HG02981 (cell line): ENCODE measurements at regions not wholly inside any gene's neighbourhood (a gene's known extent, or its start where the extent isn't known, plus 50 kb on each side); places are given as distances from the start of the nearest gene placed in this dataset.

Experiments
- ATAC-seq: cut with Tn5 transposase; IDR thresholded peaks from one replicate; pipeline ENCODE4 v1.9.1; 2021; ENCODE audit warnings: mild to moderate bottlenecking, moderate library complexity; ENCODE audit not compliant: unreplicated experiment

DNA sequence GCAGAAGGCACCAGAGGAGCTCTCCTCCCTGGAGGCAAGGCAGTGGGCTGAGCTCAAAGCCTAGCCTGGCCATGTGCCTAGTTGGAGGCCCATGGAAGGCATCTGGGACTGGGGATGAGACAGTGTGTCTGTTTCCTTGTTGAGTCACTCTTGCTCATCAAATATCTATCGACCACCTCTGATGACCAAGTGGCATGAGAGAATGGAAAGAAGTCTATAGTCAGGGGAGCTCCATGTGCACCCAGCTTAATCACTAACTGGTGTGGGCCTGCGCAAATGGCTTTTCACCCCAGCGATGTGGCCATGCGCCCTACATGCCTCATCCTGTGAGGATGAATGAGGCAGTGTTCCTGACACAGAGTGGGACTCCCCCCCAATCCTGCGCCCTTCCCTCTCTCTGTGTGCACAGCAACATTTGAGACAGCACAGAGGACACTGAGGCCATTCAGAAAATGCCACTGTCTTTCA lies 229.9 kb downstream of the RPS24 start:
- no peak for ATAC-seq

DNA sequence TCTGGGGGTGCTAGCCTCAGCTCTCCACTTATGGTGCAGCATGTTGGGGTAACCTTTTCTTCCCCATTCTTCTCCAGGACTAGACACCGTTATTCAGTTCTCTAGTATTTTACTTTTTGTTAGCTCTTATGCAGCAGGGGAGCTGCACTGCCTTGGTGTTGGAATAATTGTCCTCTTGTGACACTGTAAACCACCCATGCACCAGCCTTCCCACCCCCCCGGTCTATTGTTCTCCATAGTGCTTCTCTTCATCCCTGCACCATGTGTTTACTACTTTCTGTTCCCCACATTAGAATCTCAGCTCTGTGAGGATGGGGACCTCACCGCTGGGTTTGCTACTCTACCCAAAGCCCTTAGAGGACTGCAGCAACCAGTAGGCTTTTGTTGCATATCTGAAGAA lies 230.7 kb downstream of the RPS24 start:
- ATAC-seq, result no peak

DNA sequence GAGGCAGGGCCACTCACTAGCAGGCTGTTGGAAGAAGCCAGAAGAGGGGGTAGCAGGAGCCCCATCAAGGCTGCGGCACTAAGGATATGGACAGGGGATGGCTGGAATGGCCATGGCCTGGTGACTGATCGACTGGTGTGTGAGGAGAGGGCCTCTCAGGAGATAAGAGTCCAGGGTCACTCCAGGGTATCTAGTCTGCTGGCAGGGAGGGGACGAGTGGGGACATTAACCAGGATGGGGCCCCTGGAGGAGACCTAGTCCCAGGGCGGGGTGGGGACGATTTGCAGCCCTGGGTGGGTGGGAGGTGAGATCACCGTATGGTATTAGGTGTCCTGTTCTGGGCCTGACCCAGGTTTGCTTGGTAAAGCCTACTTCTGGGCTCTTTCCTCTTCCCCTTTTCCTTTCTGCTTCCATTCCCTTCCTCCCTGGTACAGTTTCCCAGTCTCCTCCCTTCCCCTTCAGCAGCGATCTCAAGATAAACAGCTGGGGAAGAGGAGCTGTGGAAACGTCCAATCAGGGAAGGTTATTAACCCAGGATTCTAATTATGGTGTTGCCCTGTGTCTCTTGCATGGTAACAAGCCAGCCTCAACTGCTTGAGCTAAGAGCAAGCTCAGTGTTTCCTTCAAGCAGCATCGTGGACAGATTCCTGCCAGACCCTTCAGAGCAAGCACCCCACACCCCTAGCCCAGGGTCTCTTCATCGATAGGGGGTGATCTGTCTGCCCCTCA lies 233.2 kb downstream of the RPS24 start:
- ATAC-seq, result no peak

DNA sequence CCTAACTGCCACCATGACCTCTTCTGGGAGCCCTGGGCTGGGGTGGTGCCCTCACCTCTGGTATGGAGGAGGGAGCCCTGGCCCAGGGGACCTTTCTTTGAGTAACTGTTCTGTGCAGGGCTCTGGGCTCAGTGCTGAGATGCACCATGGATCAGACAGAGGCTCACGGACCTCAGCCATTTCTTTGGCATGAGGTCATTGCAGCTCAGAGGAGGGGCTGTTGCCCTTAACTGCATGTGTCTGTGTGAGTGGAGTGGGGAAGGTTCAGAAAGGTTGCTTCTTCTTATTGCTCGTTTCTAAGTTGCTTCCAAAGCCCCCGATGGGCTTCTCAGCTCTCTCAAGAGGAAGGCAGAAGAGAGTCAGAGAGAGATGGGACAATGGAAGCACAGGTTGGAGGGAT lies 233.9 kb downstream of the RPS24 start:
- no peak for ATAC-seq

DNA sequence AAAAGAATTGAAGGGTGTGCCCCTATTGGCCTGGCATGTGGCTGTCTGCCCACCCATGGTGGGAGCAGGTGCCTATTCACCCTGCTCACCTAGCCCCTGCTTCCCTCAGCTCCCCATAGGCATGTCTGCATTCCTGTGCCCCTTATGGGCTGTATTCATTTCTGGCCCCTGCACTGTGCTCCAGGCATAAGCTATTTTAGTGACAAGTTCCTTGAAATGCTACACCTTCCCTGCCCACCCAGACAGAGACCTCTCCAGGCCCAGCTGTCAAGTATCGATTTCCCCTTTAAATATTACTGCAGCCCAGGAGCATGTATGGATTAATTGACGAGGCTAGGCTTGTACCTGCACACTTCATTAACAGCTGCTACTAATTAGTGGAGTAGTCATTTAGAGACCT lies 235.4 kb downstream of the RPS24 start:
- no peak for ATAC-seq

DNA sequence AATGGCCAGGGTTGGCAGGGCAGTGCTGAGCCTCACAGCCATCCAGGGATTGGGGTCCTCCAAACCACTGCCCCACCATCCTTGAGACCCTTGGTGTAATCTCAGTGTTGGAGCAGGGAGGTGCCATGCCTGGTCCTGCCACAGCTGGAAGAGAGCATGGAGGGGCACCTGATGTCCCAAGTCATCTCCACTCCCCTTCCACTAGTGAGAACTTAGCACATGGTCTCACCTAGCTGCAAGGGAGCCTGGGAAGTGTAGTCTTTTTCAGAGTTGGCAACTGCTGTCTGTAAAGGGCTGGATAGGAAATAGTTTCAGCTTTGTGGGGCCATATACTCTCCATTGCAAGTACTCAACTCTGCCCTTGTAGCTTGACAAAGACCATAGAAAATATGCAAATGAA lies 238.7 kb downstream of the RPS24 start:
- no peak for ATAC-seq

DNA sequence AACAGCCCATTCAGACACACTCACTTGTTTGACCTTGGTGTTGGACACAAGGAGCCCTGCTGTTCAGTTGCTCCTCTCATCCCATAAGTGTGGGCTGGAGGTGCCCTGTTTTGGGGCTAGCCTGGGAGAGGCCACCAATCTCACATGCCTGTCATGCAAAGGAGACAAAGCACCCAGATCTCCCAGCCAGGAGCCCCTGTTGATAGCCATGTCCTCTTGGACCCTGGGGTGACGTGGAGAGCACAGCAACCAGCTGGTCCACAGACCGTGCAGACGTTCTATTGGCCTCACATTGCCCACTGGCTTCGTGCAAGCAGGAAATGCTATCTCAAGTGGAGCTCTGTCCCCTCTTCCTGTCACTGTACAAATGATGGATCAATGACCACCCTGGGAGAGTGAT lies 240.8 kb downstream of the RPS24 start:
- ATAC-seq, result no peak

DNA sequence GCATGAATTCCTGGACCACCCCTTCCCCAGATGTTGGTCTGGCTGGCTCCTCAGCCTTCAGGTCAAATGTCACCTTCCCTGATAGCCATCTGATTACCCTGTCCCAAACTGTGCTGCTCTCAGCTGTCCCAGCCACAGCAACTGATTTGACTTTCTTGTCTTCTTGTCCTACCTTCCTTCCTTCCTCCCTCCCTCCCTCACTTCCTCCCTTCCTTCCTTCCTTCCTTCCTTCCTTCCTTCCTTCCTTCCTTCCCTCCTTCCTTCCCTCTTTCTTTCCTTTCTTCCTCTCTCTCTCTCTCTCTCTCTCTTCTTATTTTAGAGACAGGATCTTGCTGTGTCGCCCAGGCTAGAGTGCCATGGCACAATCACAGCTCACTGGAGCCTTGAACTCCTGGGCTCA lies 242.5 kb downstream of the RPS24 start:
- ATAC-seq, result no peak

DNA sequence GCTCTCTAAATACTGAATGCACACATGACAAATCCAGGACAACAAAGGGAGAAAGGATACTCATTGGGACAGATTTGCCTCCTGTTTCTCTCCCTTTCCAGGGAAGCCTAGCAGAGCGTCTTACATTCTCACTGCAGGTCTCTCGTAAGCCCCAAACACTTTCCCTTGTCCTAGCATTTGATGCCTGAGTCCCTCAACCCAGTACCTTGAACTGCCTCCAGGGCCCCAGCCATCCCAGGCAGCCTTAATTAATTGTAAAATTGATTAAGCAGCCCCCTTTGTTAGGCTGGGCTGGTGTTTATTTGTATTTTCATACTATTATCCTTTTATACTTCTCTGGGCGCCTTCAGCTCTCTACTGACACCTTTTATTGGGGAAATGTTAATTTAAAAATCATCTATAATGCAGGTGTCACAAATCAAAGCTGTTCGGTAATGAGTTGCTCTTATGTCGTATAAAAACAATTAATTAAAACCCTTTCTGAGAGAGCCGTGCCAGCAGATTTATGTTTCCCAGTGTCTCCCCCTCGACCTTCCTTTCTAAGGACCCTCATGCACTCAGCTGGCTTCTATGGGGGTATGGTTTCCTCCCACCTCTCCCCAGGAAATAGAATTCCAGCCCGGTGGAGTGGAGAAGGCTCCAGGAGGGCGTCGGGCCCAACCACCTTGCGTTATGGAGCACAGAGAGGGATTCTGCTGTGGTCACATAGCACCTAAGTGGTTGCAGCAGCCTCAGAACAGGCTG lies 243.8 kb downstream of the RPS24 start:
- ATAC-seq, result no peak

DNA sequence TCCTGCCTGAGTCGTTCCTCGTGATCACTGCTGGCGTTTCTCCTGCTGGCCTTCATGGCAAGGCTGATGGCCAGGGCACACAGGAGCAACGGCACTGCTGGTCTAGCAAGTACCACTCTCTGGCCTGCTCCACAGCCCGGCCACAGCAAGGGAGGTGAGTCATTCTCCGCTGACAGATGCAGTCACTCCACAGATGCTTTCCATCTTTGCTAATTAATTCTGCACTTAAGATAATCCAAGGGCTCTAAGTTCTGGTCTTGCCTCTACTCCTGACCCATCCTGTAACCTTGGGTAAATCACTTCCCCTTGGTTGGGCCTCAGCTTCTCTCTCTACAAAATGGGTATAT lies 244.4 kb downstream of the RPS24 start:
- no peak for ATAC-seq

DNA sequence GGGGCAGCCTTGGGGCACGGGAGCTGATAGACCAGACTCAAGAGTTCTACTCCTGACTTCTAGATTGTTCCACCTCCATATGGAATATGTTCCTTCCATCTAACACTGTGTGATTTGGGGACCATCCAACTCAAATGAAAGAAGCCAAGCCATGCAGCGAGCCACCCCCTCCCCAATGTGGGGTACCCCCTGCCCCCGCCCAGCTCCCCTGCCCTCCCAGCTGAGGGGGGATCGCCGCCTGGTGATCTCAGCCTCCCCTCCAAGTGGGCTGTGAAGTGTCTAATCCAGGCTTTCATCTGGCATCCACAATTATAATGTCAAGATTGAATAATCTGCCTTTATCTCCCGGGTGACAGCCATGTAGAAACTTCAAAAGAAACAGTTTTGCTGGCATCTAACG lies 246.1 kb downstream of the RPS24 start:
- no peak for ATAC-seq

DNA sequence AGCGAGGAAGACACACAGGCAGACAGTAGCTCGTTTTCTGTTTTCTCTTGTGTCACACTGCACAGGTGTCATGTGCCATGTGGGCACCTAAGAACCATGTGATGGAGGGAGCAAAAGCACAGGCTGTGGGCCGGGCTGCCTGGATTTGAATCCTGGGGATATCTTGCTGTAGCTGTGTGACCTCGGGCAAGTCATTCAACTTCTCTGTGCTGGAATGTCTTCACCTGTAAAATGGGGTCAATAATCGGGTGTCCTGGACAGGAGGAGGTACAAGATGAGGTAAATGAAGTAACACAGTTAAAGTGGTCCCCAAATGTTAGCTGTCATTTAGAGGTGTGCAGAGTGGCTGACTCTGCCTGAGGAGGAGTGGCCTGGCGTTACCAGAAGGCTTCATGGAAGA lies 246.9 kb downstream of the RPS24 start:
- ATAC-seq, result no peak

DNA sequence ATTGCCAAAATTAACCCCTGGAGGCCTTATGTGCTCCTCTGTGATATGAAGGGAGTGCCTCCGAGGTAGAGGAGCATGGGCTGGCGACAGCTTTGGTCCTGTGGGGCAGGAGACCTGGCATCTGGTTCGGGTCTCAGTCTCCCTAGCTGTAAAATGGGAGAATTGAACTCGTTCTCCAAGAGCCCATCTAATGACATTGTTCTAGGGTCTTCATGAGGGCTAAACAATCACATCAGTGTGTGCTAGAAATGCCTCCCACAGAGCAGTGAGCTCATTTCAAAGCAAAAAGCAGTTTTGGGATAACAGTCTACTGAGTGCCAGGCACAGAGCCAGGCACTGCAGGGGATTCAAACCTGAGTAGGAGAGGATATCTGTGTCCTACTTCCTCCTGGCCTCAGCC lies 248.0 kb downstream of the RPS24 start:
- ATAC-seq, result no peak

DNA sequence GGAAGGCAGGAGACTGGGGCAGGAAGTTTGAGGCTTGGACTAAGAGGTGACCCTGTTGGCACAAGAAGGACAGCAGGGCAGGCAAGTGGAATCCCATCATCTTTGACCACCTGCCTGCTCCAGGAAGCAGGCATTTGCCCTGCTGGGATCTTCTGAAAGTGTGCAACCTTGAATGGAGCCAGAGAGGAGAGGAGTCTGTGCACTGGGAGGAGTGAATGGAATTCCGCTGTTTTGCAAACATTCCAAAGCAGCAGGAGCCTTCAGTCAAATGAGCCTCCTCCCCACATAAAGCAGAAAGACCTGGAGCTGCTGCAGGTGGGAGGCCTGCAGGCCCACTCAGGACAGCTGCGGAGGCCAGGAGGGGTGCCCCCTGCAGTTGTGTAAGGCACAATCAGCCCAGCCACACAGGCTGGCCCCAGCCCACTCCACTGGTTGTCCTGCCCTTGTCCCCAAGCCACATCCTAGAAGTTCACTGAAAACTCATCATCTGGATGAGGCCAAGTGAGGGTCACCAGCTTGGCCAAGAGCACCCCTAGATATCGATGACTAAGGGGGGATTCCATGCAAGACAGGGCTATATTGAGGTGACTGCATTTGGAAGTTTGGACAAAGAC lies 249.5 kb downstream of the RPS24 start:
- no peak for ATAC-seq

DNA sequence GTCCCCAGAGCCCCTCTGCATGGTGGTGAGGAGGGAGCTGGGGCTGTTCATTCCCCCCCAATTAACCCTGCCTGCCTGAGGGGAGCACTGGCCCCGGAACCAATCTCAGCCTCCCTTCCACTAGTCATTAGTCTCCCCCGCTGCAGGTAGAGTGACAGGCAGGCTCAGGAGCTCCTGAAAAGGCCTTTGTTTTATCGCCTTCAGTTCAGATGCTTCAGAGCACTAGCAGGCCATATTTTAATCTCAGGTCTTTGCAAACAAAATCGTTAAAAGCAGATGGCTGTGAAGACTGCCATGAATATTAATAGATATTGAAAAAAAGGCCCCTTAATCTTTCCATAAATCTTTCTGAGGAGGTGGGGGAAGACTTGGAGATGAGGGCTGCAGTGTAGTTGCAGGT lies 250.7 kb downstream of the RPS24 start:
- no peak for ATAC-seq

DNA sequence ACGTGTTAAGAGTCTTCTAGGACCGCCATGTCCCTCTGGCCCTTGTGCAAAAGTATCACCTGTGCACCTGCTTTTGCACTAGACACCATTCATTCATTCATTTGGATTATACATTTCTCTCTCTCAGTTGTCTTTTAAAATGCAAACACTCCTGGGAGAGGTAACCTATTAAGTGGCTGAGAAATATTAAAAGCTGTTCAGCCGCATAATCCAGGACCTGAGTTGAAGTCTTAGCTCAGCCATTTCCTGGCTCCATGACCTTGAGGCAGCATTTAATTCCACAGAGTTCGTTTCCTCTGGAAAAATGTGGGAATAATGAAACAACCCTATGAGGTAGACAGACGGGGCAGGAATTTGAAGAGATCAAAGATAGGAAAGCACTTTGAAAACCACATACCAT lies 251.6 kb downstream of the RPS24 start:
- no peak for ATAC-seq

DNA sequence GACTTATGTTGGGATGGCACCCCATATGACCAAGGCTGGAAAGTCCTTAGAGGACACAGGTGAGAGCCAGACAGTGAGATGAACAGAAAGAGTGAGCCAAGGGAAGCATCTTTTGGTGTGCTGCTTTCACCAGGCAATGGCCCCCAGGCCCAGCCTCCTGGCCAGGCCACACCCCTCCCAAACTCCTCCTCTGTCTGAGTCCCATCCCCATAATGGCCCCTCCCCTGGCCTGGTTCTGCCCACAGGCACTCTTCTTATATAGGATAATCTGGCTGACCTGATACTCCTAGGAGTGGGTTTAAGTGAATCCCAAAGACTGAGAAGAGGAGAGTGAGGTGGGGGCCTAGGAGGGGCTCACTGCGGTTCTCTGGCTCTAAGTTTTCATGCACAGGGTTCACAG lies 252.5 kb downstream of the RPS24 start:
- no peak for ATAC-seq

DNA sequence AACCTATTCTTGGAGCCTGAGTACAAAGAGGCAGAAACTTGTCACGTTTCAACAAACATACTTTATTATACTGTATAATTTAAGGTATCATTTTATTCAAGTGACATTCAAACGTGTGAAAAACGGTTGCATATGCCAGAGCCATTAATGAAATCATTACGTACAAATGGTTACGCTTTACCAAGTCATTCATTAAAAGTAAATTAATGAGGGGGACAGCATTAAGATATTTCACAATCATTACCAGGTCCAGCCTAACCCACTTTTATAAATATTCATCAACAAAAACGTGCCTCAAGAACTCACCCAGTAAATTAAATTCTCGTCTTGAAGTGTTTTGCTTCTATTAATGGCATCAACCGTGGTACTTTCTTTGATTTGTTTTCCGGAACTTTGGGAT lies 253.0 kb downstream of the RPS24 start:
- no peak for ATAC-seq

DNA sequence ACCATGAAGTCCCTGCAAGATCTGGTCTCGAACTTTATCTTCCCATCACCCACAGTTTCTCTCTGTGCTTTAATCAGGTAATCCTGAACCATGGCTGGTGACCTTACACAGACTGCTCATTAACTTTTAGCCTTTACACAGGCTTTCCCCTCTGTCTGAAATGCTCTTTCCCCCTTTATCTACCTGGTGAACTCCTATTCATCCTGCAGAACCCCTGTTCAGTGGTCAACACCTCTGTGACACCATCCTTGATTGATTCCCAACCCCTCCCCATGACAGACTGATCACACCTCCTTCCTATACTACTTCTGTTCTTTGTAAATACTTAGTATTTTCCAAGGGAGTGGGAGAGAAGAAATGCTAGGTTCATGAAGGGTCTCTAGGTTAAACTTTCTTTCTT lies 254.0 kb downstream of the RPS24 start:
- no peak for ATAC-seq

DNA sequence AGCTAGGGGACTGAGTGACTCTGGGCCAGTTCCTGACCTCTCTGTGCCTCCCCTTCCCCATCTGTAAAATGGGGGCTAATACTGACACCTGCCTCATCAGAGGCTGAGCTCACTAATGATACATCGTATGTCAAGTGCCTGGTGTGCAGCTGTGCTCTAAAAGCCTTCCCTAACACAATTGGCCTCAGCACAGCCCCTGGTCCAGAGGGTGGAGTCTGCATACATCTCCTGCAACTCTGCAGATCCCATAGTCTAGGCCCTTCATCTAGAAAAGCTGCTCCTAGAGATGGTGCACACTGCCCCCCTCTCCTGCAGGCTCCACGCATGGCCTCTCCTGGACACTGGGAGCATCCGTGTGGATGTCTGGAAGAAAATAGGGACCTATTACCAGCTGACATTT lies 255.0 kb downstream of the RPS24 start:
- ATAC-seq, result no peak

DNA sequence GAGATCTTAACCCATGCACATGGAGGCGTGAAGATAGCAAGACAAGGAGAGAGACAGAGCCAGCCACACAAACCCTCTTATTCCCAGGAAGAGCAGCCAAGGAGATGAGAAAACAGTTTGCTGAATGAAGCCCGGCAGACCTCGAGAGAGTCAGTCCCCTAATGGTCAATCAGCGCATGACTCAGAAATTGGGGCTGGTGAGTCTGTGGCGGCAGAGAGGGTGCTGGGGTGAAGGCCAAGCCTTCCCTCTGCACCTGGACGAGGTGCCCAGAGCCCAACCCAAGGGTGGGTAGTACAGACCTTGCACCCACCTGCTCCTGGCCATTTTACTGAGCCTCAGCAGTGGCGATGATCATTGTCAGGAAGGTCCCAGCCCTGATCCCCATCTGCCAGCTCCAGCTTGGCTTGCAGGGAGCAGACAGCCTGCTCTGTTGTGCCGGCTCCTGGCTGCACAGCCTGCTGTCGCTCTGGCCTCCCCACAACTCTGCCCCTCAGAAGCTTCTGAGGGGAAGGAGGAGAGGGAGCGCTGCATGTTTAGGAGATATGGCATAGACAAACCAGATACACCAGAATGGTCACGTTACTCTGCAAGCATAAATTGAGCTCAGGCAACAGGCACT lies 256.6 kb downstream of the RPS24 start:
- no peak for ATAC-seq

DNA sequence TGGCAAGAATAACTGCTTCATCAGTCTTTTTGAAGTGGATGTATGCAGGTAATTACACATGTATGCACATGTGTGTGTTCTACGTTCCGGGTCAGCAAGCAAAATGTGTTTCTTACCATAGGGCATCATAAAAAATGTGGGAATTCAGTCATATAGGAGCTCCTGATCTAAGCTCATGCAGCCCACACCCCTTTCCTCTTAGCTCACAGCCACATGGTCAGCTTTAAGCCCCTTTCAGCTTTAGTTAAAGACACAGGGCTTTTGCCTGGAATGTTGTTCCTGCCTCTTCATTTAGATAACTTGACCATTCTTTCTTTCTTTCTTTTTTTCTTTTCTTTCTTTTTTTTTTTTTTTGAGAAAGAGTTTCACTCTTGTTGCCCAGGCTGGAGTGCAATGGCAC lies 258.1 kb downstream of the RPS24 start:
- no peak for ATAC-seq
